Left hindlimb (tissue), 1 donor: ENCODE measurements at regions not wholly inside any gene's neighbourhood (a gene's known extent, or its start where the extent isn't known, plus 50 kb on each side); places are given as distances from the start of the nearest gene placed in this dataset.
A peak's percentile ranks its signal among the peaks of the same experiment; 100 is the strongest.
"Not testable (repeated sequence)": the region's sequence is repeated elsewhere in the genome, so short reads cannot be mapped to it uniquely, and the experiment has no call there.

Experiments used
- DNase-seq: peaks from one replicate; pipeline ENCODE4 v3.0.0-alpha.2; 2018

- no peak for DNase-seq
Observed at GRCh38 chr4:170949084-170949483, 859.3 kb upstream of the AADAT start.

- DNase-seq: no peak
Observed at GRCh38 chr4:170940043-170940724, 850.4 kb upstream of the AADAT start.

GRCh38 chr4:170938588-170938987, 848.8 kb upstream of the AADAT start:
- DNase-seq: no peak

GRCh38 chr4:170931321-170931720, 841.6 kb upstream of the AADAT start:
- DNase-seq: no peak

GRCh38 chr4:170888660-170889059, 798.9 kb upstream of the AADAT start:
- no peak for DNase-seq

- DNase-seq: no peak
Observed at GRCh38 chr4:170887396-170887795, 797.6 kb upstream of the AADAT start.

GRCh38 chr4:170884969-170885570, 795.3 kb upstream of the AADAT start:
- no peak for DNase-seq

GRCh38 chr4:170881646-170882045, 791.9 kb upstream of the AADAT start:
- DNase-seq: not testable (repeated sequence)

GRCh38 chr4:170875868-170876267, 786.1 kb upstream of the AADAT start:
- no peak for DNase-seq

GRCh38 chr4:170872794-170873193, 783.0 kb upstream of the AADAT start:
- no peak for DNase-seq

- no peak for DNase-seq
Observed at GRCh38 chr4:170868170-170868569, 778.4 kb upstream of the AADAT start.

GRCh38 chr4:170854097-170854496, 764.3 kb upstream of the AADAT start:
- DNase-seq: no peak

- DNase-seq: peak; percentile 42
Observed at GRCh38 chr4:170853422-170854021, 763.8 kb upstream of the AADAT start.

GRCh38 chr4:170849969-170850368, 760.2 kb upstream of the AADAT start:
- DNase-seq: no peak

- DNase-seq: no peak
Observed at GRCh38 chr4:170827562-170828274, 738.0 kb upstream of the AADAT start.

- no peak for DNase-seq
Observed at GRCh38 chr4:170818786-170819185, 729.0 kb upstream of the AADAT start.

GRCh38 chr4:170805352-170805751, 715.6 kb upstream of the AADAT start:
- no peak for DNase-seq

GRCh38 chr4:170804930-170805329, 715.2 kb upstream of the AADAT start:
- DNase-seq: no peak

- no peak for DNase-seq
Observed at GRCh38 chr4:170803492-170803891, 713.7 kb upstream of the AADAT start.

- DNase-seq: no peak
Observed at GRCh38 chr4:170801771-170802170, 712.0 kb upstream of the AADAT start.

- DNase-seq: no peak
Observed at GRCh38 chr4:170794525-170794924, 704.8 kb upstream of the AADAT start.

- DNase-seq: not testable (repeated sequence)
Observed at GRCh38 chr4:170788540-170789051, 698.8 kb upstream of the AADAT start.

- DNase-seq: no peak
Observed at GRCh38 chr4:170777663-170778062, 687.9 kb upstream of the AADAT start.

GRCh38 chr4:170776983-170777382, 687.2 kb upstream of the AADAT start:
- no peak for DNase-seq
